K562 (cell line): ENCODE measurements at regions not wholly inside any gene's neighbourhood (a gene's known extent, or its start where the extent isn't known, plus 50 kb on each side); places are given as distances from the start of the nearest gene placed in this dataset.

Experiments used
- BHLHE40 ChIP-seq: IDR thresholded peaks from 2 replicates; pipeline ENCODE4 v1.6.1; 2011; ENCODE audit warnings: low read length, improper control_type of control experiment
- CHD2 ChIP-seq: IDR thresholded peaks from 2 replicates; pipeline ENCODE4 v1.6.1; 2011; ENCODE audit warnings: low read depth, low read length
- E2F3 ChIP-seq: fragments of 250-450 bp; sonication (Bioruptor Pico); IDR thresholded peaks from 2 replicates; pipeline ENCODE4 v1.4.0; 2020; ENCODE audit warnings: mild to moderate bottlenecking
- FOXM1 ChIP-seq, 2 experiments: fragments of 450-650 bp in 1 of 2; sonication (generic) in 1 of 2; formaldehyde crosslinking in 1 of 2; IDR thresholded peaks; 2 replicates each; pipeline versions ENCODE4 v1.6.1 to v1.9.0; 2017 to 2022; ENCODE audit warnings: low read depth in 2 of 2, mild to moderate bottlenecking in 2 of 2, missing genetic modification reagents in 1 of 2, moderate library complexity in 1 of 2
- MAFF ChIP-seq: IDR thresholded peaks from 2 replicates; pipeline ENCODE4 v1.6.1; 2012; ENCODE audit warnings: low read length, improper control_type of control experiment
- POLR2AphosphoS5 ChIP-seq: IDR thresholded peaks from 2 replicates; pipeline ENCODE4 v1.6.1; 2011; ENCODE audit warnings: mild to moderate bottlenecking, low read depth, low read length, moderate library complexity; ENCODE audit not compliant: control insufficient read depth, insufficient read depth
- TARDBP ChIP-seq: fragments of 450-650 bp; IDR thresholded peaks from 2 replicates; pipeline ENCODE4 v1.6.1; 2016
- ZFP1 ChIP-seq: fragments of 450-650 bp; formaldehyde crosslinking; IDR thresholded peaks from 2 replicates; pipeline ENCODE4 v1.4.0; 2020; ENCODE audit warnings: mild to moderate bottlenecking, mixed read lengths

DNA sequence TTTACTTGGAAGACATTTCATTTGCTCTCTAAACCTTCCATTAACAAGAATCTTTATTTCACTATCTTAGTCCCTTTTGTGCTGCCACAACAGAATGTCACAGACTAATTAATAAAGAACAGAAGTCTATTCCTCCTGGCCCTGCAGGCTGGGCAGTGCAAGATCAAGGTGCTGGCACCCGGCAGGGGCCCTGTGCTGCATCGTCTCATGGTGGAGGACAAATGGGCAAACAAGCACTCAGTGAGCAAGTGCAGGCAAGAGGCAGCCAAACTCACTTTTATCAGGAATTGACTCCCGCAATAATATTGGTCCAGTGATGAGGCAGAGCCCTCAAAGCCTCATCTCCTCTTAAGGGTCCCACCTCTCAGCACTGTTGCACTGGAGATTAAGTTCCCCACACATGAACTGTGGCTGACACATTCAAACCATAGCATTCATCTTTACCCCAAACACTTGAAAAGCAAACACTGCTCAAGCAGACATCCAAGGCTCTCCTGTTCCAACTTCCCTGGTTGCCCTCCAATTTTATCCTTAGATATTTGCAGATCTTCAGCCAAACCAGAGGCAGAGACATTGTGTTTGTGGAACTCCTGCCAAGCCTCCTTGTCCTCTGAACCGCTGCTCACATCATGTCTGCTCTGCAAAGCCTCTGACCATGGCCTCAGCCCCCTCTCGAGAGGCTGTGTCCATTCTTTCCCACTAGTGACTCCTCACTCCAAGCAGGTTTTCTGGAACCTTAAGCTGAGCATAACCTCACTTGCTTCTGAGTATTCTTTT is 404.4 kb upstream of the SOX11 start:
- no peak for TF ChIP-seq TARDBP
- no peak for TF ChIP-seq POLR2AphosphoS5
- no peak for TF ChIP-seq CHD2
- TF ChIP-seq ZFP1 = no peak
- TF ChIP-seq FOXM1 (IDR thresholded peaks at IDR 0.05; ENCODE audit: low read depth) = no peak
- TF ChIP-seq FOXM1 (CRISPR knock-in tag; IDR thresholded peaks at IDR 0.05; ENCODE audit: low read depth) = no peak
- TF ChIP-seq E2F3 = no peak
- TF ChIP-seq BHLHE40 = no peak
- no peak for TF ChIP-seq MAFF
